ENCODE measurements at regions not wholly inside any gene's neighbourhood (a gene's known extent, or its start where the extent isn't known, plus 50 kb on each side); places are given as distances from the start of the nearest gene placed in this dataset.

- TF ChIP-seq CTCF (IDR thresholded peaks at IDR 0.05) (no peak), POLR2A (IDR thresholded peaks at IDR 0.05) (no peak)
These were observed 365.5 kb downstream of the TNS3 start for GRCh38 chr7:47216439-47216838.
